HPDE6-E6E7 (cell line): ENCODE measurements at regions not wholly inside any gene's neighbourhood (a gene's known extent, or its start where the extent isn't known, plus 50 kb on each side); places are given as distances from the start of the nearest gene placed in this dataset.
A peak's percentile ranks its signal among the peaks of the same experiment; 100 is the strongest.

Experiments
- DNase-seq: peaks from one replicate; pipeline ENCODE4 v3.0.0; 2011; ENCODE audit warnings: missing footprints; ENCODE audit errors: extremely low spot score

DNA sequence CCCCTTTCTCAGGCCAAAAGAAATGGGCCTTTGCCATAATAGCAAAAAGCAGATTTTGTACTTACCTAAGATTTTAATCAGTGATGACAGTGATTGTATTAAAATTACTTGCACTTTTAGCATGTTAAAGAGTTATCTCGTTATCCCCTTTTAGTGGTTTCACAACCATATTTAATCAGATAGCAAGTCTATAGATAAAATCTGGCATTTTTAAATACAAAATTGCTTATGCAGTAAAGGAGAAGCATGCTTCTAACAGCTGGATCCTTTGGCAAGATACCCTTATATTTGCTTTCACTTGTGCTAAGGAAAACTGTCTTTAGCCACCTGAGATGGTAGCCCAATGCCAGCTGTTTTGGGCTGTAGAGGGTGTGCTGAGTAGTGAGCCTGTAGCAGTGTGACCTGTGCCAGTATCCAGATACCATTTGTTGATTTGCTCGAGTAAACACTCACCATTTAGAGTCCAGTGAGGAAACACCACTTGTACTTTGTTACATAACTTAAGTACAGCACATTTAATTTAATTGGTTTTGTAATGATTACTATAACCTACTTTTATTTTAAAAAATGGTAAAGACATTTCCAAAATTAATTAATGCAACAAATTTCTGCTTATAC lies 314.4 kb upstream of the ZP4 start:
- DNase-seq = no peak

DNA sequence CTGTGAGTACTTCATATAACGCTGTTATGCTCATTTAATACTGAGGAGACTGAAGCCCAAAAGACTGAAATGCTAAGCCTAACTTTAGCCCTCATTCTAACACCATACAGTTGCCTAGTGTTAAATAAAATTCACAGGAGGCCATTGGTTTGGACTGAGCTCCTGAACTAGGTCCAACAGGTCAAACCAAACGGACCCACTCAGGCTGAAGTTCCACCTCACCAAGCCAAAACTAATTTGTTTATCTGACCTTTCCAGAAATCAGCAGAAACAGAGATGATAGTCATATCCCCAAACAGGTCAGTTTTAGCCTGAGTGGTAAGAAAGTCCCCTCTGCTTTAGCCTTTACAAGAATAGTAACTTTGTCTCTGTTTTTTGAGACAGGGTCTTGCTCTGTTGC lies 311.3 kb upstream of the ZP4 start:
- no peak for DNase-seq

DNA sequence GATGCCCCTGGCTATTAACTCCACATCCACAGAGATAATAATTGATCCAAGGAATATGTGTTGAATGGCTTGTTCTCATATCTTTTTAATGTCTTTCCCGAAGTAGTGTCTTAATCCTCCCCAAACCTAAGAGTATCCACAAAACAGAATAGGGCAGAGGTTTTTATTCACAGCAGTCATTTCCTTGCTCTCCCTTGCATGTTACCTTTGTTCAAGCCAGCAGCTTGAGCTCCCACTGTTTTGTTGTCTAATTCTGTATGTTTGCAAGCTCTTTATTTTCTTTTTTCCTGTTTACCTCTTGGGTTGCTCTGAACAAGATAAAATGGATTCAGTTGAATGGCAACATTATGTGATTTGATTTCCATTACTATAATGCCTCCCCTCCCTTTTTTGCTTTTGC lies 308.6 kb upstream of the ZP4 start:
- DNase-seq = no peak

DNA sequence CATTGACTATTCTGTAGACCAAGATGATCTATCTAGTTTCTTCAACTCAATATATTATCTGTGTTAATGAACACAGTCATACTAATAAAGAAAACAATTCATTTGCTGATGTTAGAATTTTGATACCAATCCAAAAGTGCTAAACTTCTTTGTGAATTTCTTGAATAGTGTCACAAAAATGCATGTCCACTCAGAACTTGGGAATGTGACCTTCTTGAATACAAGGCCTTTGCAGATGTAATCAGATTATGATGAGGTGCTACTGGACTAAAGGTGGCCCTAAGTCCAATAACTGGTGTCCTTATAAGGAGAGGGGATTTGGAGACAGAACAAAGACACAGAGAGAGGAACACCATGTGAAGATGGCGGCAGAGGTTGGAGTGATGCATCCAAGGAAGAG lies 305.8 kb upstream of the ZP4 start:
- DNase-seq = no peak

DNA sequence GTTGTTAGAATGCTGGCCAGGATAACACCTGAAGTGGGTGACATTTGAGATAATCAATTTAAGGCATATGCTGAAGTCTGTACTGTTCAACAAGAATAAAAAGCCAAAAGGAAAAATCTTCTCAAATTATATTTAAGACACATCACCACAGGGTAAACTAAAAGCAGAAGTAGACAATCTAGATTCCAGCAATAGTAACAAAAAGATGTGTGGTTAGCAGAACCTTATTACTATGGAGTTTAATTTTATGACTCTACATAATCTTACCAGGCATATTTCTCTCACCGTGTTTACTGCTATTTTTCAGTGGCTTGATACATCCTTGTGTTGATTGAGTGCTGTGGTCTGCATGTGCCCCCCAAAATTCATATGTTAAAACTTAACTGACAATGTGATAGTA lies 300.4 kb upstream of the ZP4 start:
- no peak for DNase-seq

DNA sequence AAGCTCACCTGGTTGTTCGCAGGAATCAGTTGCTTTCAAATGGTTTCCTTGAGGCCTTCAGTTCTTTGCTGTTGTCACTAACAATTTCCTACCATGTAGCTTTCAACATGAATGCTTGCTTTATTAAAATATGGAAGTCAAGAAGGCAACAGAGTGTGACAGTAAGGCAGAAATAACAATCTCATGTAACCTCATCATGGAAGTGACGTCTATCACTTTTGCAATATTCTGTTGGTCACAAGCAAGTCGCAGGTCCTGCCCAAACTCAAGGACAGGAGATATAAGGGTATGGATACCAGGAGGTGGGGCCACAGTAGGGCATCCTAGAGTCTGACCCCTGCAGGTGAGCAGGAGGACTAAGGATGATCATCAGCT lies 296.8 kb upstream of the ZP4 start:
- no peak for DNase-seq

DNA sequence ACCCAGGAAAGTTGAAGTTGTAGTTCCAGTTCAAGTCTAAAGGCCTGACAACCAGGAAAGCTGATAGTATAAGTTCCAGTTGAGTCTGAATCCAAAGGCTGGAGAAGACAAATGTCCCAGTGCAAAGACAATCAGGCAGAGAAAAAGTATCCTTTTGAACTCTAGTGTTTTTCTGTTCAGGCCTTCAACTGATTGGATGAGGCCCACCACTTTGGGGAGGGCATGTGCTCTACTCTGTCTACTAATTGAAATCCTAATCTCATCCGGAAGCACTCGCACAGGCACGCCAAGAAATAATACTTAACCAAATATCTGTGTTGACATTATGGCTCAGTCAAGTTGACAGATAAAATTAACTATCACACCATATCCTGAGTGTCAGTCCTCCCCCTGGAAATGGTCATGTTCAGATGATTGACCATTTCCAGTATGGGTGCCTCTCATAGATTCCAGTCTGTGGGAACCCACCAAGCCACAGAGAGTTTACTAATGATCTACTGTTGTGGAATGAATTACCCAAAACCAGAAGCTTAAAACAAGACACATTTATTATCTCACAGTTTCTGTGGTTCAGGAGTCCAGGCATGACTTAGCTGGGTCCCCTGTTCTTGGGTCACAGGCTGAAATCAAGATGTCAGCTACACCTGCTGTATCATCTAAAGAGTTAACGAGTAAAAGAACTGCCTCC lies 296.3 kb upstream of the ZP4 start:
- no peak for DNase-seq

DNA sequence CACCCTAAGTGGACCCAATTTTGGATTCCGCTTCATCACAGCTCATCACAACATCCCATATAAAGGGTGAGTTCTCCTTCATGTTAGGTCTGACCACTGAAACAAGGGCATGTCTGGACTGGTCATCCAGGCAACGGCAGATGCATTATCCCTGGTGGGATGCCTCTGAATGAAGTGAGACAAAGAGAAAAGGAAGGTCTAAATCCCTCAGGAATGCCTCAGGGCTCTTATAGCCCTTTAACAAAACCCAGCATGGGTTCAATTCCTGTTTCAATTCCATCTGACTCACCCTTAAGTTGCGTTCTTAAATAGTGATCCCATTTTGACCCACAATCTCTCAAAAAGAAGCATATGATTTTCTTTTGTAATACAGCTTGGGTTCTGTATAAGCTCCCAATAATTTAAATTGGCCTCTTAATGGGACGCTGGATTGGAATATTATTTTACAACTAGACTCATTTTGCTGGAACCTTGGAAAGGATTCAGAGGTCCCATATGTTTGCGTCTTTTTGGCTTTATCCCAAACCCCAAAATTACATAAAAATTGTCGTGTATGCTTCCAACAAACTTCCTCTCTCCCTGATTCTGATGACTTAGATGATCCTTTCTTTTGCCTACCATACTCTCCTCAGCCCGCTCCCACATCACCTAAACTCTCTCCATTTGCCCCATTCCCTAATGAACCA lies 287.4 kb upstream of the ZP4 start:
- DNase-seq = peak; percentile 58

DNA sequence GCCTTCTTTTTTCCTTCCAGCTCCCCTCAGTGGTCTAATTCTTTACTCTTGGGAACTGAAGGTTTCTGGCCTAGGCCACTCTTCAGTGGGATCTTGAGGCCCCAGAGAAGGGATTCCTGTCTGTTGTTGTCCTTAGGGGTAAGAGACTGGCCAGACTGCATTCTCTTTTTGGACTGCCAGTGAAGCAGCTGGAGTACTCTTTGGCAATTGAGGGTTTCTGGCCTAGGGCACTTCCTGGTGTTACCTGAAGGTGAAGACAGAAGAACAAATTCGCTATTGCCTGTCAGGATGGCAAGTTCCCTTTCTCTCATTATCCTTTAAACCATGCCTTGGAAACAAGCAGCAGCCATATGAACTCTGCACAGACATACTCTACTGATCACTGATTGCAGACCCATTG lies 286.6 kb upstream of the ZP4 start:
- peak; percentile 40 for DNase-seq

DNA sequence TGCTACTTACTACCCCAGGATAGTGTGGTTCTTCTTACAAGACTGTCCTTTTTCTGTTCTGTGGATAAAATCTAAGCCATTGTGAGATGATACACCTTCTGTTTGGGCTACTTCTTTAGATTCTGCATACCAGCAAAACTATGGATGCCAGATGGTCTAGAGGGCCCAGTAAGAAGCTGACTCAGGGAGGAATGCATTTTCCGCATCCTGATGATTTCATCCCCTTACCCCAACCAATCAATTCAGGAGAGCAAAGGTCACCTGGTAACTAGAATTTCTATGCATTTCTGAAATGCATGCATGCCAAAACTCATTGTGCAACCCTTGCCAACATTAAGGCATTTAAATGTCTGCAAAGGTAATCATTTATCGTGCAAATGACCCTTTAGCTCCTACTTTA lies 285.7 kb upstream of the ZP4 start:
- no peak for DNase-seq

DNA sequence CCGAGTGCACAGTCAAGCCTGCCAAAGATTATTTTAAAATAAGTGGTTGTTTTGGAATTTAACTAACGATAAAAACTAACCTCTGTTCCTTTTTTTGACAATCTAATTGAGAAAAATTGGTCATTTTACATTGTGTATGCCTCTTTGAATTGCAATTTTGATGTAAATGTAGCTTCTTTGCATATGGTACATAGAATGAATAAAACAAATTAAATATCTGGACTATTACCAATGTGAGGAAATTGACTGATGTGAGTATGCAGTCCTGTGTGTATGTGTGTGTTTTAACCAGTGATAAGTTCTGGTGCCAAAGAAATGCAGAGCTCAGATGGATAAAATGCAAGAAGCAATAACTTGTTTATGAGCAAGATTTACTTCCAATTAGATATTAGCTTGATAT lies 281.3 kb upstream of the ZP4 start:
- DNase-seq = no peak

DNA sequence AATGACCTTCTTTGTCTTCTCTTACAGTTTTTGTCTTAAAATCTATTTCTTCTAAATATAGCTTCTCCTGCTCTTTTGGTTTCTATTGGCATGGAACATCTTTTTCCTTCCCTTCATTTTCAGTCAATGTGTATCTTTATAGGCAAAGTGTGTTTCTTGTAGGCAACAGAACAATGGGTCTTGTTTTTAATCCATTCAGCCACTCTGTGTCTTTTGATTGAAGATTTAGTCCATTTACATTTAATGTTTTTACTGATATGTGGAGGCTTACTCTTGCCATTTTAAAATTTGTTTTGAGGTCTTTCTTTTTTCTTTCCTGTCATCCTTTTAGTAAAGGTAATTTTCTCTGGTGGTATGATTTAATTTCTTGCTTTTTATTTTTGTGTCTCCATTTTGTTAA lies 271.2 kb upstream of the ZP4 start:
- no peak for DNase-seq

DNA sequence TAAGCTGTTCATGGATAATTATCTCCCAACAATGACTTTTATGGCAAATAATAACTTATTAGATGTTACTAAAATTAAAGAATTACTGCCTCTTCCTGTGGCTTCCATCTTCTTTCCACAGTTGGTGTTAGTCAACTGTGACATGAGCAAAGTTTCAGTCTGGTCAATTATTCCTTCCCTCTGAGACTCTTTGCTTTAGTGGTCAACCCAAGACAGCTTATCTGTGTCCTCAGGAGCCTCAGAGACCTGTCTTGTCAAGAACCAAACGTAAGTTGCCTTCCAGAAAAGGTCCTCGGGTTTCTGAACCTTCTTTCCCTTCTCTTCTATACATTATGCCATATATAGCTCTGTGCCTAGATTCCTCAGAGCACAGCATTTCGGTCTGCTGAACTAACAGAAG lies 263.2 kb upstream of the ZP4 start:
- DNase-seq = no peak

DNA sequence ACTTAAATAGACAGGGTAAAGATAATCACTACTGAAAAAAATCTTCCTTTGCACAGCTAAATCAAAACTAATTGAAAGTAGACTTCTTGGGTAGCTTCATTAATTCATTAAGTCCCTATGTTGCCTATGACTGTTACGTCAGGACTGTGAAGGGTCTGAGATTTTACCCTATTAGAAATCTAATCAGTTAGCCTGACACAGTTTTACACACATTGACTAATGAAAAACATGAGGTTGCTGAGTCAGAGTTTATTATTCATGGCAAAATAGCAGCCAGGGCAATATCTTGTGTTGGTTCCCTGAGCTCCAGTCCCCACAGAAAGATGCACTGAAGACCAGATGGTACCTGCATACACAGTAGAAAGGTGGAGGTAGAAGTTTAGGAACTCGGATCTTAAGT lies 262.5 kb upstream of the ZP4 start:
- DNase-seq = no peak

DNA sequence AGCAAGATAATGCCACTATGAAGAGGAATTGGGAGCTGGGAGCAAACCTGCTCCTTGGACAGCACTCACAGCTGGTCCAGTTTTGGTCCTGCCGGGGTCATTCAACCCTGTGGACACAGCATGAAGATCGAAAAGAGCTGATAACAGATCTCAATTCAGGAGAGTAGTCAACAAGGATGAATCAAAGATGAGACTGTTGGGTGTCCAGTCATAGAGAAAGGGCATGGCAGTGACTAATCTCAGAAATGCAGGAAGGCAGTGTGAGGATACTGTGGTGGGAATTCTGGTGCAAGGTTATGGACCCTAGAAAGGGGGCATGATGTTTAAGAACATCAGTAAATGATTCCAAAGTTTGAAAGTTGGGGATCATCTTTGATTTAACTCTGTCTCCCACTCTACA lies 261.4 kb upstream of the ZP4 start:
- no peak for DNase-seq

DNA sequence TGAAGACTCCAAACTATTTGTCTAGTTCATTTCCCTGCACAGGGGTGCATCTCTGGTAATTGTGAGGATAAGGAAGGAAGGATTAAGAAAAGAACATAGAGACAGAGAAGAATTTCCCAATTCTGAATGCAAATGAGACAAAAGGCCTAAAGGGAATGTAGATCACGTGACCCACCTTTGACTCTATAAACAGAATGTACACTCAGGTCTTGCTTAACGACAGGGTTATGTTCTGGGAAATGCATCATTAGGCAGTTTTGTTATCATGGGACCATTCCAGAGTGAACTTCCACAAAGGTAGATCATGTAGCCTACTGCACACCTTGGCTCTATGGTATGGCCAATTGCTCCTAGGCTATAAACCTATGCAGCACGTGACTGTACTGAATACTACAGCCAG lies 252.3 kb upstream of the ZP4 start:
- DNase-seq = no peak

DNA sequence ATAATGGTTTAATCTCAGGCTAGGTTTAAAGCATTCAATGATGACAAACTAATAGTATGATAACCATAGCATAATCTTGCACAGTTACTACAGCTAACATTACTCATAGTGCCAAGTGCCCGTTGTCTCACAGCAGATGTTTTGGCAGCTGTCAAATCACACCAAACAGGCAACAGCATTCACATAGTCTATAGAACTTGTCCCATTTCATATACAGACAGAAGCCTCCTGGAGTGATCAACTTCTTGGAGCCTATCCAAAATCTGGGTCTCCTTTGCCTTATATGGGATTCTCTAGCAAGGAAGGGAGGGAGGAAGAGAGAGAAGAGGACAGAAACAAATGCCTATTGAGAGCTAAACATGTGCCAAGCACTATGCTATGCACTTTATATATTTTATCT lies 250.6 kb upstream of the ZP4 start:
- DNase-seq = no peak

DNA sequence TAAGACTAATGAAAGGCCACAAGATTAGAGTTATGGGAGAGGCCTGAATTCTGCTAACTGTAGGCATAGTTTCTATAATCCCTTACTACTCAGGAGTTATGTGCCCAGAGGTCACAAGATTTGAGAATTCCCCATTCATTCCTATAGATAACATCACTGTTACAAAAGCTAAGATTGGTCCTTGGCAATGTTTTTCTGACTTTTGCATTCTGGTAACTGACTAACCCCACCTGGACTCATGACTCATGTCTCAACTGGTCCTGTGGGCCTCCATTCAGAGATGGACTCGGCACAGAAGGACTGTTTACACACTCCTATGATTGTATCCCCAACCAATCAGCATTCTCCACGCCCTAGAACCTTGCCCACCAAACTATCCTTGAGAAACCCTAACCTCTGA lies 249.0 kb upstream of the ZP4 start:
- DNase-seq = no peak

DNA sequence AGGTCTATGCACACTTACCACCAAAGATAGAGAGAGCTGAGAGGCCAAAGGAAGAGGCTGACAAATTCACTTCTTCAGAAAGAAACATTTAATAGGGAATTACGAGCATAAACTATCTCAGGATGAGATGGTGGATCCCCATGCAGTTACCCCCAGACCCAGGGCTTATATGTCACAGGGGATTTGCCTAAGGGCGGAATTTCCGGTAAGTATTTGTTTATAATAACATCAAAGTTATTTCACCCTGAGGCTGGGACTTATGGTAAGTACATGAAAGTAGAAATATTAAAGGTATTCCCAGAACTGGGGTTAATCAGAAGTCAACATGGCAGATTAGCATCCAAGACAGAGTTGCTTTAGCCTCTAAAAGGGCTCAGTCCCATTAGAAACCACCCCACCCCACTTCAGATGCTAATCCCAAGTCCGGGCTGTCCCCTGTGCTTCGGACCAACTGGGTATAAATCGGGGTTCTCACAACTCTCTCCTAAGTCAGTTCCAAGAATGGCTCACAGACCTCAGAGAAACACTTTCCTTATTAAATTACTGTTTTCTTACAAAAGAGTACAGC lies 247.4 kb upstream of the ZP4 start:
- DNase-seq = no peak

DNA sequence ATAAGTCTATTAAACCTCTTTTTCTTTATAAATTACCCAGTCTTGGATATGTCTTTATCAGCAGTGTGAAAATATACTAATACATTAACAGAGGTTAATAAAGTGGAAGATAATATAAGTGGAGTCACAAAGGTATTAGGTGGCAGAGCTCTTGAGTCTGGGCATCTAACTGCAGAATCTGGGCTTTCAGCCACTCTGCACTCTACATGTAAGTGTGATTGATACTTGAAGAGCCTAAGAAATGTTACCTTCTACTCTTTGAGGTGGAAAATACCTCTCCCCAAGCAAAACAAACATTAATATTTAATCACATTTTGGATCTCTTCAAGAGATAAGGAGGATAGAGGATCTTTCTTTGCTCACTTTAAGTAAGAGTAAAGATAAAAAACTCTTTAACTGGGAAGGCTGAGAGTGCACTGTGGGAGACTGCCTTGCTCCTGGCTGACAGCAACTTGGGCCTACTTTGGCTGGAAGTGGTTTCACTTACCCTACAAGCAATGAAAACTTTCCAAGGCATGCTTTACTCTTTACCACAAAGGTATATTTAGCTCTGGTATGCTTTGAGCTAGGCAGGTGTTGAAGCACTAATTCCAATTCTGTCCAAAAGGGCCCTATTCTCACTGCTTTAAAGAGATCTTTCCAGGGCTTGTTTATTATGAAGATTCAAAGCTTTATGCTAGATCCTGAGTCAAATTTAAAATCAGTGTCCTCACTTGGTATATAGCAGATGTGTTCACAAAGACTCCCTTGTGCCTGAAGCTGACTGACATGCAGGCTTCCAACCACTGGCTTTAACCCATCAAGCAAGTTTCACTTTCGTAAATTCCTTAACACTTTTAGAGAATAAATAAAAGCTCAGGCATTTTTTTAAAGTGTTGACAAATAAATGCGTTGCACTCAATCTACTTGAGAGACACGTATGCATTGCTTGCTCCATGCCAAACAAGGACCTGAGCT lies 245.3 kb upstream of the ZP4 start:
- no peak for DNase-seq

DNA sequence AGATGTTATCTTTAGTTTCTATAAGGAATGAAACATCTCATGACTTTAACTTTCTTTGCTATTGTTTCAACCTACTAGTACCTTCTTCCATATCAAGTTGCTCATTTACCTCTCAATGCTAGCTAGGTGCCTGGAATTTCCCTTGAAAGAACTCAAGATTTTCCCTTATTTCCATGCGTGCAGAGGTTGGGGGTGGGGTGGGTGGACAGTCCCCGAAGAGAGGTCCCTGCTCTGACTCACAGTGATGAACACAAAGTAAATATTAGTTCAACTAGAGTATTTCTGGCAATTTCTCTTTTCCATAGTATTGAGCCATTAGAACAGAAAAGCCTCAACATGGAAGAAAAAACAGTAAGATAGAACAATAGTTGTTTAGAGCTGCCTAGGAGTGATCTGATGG lies 239.0 kb upstream of the ZP4 start:
- no peak for DNase-seq

DNA sequence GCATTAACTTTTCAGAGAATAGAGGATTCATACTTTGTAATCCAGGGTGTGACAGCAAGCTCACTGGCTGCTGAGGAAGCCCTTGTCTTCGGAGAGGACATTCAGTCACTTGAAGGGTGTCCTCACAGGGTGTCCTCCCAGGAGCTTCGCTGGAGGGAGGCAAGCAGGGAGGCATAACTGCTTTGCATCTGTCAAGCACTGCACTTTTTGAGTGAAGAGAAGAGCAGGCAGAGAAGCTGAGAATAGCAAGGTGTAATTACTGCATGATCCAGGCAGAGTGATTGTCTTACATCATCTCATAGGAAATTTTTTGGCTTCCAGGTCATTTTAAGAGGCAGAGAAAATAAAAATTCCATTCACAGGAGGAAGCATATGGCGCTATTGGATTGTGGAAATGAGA lies 232.5 kb upstream of the ZP4 start:
- no peak for DNase-seq
